GM18907 (cell line): ENCODE measurements at regions not wholly inside any gene's neighbourhood (a gene's known extent, or its start where the extent isn't known, plus 50 kb on each side); places are given as distances from the start of the nearest gene placed in this dataset.
"Not testable (repeated sequence)": the region's sequence is repeated elsewhere in the genome, so short reads cannot be mapped to it uniquely, and the experiment has no call there.

Source experiments
- ATAC-seq: cut with Tn5 transposase; IDR thresholded peaks from one replicate; pipeline ENCODE4 v1.9.1; 2021; ENCODE audit warnings: mild to moderate bottlenecking, moderate library complexity; ENCODE audit not compliant: unreplicated experiment

DNA sequence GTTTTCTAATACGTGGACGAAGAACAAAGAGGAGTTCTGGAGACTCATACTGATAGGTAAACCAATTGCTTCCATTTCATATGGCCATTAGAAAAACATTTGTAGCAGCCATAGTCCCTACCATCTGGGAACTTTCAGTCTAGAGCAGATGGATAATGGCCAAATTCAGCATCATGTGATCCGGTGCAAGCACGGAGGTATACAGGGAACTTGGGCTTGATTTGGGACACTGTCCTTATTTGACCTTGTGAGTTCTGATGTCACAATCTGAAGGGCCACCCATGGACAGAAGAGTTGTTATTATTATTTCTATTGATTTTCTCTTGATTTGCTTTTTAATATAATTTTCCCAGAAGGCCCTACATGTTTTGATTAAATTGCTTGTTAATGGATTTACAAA, 154.6 kb upstream of the ZNF267 start:
- ATAC-seq, result no peak

DNA sequence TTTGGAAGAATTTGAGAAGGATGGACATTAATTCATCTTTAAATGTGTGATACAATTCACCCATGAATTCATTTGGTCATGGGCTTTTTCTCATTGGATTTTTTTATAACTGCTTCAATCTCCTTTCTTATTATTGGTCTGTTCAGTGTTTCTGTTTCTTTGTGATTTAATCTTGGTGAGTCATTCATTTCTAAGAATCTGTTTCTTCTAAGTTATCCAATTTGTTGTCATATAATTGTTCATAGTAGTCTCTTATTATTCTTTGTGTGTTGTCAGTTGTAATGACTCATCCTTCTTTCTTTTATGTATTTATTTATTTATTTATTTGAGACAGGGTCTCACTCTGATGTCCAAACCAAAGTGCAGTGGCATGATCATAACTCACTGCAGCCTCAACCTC, 146.1 kb upstream of the ZNF267 start:
- no peak for ATAC-seq

DNA sequence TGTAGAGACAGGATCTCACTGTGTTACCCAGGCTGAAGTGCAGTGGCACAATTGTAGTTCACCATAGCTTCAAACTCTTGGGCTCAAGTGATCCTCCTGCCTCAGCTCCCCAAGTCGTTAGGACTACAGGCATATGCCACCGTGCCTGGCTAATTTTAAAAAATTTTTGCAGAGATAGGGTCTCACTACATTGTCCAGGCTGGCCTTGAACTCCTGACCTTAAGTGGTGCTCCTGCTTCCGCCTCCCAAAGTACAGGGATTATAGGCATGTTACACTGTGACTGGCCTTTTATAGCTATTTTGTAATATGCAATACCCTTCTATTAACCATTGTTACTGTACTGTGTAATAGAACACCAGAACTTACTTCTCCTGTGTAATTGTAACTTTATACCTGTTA, 139.3 kb upstream of the ZNF267 start:
- no peak for ATAC-seq

DNA sequence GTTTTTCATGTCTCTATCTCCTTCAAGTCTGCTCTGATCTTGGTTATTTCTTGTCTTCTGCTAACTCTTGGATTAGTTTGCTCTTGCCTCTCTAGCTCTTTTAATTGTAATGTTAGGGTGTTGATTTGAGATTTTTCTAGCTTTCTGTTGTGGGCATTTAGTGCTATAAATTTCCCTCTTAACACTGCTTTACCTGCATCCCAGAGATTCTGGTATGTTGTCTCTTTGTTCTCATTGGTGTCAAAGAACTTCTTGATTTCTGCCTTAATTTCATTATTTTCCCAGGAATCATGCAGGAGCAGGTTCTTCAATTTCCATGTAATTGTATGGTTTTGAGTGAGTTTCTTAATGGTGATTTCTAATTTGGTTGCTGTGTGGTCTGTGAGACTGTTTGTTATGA, 128.5 kb upstream of the ZNF267 start:
- not testable (repeated sequence) for ATAC-seq

DNA sequence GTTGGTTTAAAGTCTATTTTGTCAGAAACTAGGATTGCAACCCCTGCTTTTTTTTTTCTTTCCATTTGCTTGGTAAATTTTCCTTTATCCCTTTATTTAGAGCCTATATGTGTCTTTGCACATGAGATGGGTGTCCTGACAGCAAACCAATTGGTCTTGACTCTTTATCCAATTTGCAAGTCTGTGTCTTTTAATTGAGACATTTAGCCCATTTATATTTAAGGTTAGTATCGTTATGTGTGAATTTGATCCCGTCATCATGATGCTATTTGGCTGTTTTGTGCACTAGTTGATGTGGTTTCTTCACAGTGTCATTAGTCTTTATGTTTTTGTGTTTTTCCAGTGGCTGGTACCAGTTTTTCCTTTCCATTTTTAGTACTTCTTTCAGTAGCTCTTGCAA, 127.7 kb upstream of the ZNF267 start:
- no peak for ATAC-seq

DNA sequence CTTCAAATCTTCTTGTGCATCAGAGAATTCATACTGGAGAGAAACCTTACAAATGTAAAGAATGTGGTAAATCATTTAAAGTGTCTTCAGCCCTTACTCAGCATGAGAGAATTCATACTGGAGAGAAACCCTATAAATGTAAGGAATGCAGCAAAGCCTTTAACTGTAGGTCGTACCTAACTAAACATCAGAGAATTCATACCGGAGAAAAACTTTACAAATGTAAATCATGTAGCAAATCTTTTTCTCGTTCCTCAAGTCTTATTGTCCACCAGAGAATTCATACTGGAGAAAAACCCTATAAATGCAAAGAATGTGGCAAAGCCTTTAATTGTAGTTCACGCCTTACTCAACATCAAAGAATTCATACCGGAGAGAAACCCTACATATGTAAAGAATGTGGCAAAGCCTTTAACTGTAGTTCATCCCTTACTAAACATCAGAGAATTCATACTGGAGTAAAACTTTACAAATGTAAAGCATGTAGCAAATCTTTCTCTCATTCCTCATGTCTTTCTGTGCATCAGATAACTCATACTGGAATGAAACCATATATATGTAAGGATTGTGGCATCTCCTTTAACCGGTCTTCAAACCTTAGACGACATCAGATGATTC, 118.5 kb upstream of the ZNF267 start:
- no peak for ATAC-seq

DNA sequence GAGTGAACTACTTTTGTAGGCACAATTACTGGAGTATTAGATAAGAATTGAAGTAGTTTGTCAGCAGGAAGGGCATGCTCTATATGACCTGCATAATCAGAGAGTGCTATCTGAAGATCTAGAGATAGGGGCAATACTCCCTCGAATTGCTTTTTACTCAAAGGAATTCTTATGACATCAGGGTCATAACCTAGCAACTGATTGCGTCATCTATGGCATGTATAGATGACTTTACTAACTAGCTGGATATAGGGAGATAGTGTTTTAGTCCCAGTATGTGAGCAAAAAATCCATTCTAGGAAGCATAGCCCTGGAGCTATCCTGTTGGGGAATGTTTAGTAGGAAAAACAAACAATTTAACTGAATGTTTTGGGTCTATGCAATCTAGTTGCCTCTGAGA, 109.5 kb upstream of the ZNF267 start:
- ATAC-seq, result no peak

DNA sequence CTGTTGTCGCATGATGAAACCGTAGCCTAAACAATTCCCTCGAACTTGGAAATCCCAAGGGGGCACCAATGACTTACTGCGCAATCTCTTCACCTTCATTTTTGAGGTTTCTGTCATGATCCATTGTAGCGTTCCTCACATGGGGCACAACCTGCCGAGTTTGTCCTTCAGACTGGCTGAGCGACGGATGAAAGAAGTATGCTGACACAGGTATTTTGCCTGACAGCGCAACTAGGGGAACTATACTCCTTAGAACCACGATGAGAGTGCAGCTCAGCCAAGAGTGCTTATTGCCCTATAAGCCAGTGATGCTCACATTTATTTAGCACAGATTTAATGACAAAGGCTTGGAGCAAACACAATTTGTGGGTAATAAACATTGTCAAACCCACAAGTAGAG, 106.3 kb upstream of the ZNF267 start:
- no peak for ATAC-seq

DNA sequence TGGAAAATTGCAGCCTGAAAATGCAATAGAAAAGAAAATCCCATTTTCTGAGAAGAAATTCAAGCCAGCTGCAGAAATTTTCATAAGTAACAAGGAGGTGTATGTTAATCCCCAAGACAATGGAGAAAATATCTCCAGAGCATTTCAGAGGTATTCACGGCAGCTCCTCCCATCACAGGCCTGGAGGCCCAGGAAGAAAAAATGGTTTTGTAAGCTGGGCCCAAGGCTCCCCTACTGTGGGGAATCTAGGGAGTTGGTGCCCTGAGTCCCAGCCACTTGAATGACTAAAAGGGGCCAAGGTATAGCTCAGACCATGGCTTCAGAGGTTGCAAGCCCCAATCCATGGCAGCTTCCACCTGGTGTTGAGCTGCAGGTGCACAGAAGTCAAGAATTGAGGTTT, 93.3 kb upstream of the ZNF267 start:
- no peak for ATAC-seq

DNA sequence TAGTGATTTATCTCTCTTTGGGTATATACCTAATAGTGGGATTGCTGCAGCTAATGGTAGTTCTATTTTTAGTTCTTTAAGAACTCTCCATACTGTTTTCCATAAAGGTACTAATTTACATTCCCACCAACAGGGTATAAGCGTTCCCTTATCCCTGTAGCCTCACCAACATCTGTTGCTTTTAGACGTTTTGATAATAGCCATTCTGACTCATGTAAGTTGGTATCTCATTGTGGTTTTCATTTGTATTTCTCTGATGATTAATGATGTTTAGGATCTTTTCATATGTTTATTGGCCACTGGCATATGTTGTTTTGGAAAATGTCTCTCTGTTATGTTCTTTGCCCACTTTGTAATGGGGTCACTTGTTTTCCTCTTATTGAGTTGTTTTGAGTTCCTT, 88.5 kb upstream of the ZNF267 start:
- no peak for ATAC-seq

DNA sequence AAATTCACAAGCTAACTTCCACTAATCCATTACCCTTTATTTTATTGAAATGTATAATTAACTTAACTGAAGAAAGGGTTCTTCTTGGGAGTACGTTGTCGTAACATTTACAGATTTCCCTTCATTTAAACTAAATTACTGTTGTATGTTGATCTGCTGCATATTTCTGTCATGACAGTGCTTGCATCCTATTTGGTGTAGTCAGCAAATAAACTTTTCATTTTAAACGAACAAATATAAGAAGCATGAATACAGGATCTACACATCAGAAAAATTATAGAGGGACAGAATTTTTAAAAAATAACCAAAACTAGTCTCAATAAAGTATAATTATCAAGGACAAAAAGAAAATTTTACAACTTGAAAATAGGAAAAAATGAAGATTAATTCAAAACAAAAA, 66.5 kb upstream of the ZNF267 start:
- ATAC-seq, result no peak

DNA sequence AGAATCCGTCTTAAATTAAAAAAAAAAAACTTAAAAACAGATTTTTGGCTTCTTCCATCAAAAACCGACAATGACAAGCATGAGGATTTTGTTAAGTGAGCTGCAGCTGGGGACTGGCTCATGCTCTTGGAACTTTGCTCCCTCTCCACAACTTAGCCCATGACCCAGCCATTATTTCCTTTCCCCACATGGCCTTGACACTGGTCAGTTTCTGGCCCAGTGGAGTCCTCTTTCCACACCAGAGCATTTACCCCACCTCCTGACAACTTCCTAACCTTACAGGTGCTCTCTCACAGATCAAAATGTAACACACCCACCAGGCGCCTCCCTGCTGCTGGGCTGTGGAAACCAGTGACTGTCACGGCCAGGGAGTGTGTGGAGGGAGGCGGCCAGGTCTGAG, 62.7 kb upstream of the ZNF267 start:
- ATAC-seq, result no peak

DNA sequence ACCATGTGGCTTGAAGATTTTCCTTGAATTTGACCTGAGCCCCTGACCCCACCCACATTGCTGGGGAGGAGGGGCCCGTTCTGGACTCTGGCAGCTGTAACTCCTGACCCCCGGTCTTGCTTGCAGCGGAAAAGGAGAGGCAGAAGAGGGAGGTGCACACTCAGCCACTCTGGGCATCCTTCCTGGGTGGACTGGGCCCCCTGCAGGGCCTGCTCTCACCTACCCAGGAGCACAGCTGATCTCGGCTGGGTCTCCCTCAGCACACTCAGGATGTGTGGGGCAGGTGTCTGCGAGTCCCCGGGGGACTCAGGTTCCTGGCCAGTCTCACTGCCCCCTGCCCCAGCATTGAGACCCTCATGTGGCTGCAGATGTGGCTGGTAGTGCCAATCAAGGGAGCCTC, 57.5 kb upstream of the ZNF267 start:
- ATAC-seq, result not testable (repeated sequence)

DNA sequence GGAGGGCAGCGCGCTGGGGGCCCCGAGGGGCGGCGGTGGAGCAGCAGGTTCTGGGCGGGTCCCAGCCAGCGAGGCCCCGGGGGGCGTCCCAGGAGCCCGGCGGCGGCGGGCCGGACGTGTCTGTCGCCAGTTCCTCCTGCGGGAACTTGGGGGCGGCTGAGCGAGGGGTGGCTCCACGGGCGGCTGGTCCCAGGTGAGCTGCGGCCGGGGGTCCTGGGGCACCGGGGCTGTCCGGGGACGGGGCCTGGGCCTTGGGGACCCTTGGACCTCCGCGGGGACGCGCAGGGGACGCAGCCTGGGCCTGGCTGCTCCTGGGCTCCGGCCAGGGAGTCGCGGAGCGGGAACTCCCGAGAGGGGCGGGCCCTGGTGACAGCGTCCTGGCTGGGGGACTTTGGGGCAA, 54.2 kb upstream of the ZNF267 start:
- ATAC-seq, result no peak

DNA sequence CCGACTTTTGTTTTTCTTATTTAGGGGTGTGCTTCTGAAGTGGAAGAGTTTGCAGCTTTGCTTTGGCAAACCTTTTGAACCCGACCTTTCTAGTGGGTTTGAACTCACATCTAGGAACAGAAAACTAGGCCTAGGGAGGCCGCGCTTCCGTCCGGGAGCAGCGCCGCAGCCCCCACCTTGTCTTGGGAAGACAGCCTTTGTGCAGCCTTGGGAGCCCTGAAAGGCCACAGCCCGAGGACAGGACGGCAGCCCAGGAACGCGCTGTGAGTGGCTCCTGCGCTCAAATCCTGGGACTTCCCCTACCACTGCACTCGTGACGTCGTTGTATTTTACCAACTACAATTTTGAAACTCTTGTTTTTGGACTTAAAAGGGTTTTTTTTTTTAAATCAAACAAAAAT, 53.7 kb upstream of the ZNF267 start:
- no peak for ATAC-seq
